Stomach (tissue), 8 donors: ENCODE measurements at regions not wholly inside any gene's neighbourhood (a gene's known extent, or its start where the extent isn't known, plus 50 kb on each side); places are given as distances from the start of the nearest gene placed in this dataset.

ENCODE experiments used
- DNase-seq, 2 donors: peaks; one replicate each; pipeline versions ENCODE4 v3.0.0 to v3.0.0-alpha.2; 2013 to 2019
- H3K27ac ChIP-seq, 5 donors: fragments of 200-600 bp in 4 of 5; sonication (generic) in 4 of 5; one replicate each; pipeline ENCODE4 v1.5.1; 2013 to 2019; ENCODE audit warnings: mild to moderate bottlenecking in 1 of 5, moderate library complexity in 1 of 5
- H3K27me3 ChIP-seq, 3 donors: fragments of 200-600 bp; sonication (generic); one replicate each; pipeline ENCODE4 v1.5.1; 2017 to 2019; ENCODE audit warnings: mixed run types in 1 of 3
- H3K36me3 ChIP-seq, 4 donors: fragments of 200-600 bp; sonication (generic); 1 replicate in 3 of 4; 2 replicates in 1 of 4; pipeline ENCODE4 v1.5.1; 2016 to 2019
- H3K4me1 ChIP-seq, 4 donors: fragments of 200-600 bp; sonication (generic); one replicate each; pipeline ENCODE4 v1.5.1; 2016 to 2019
- H3K4me3 ChIP-seq, 4 donors: fragments of 200-600 bp; sonication (generic) in 3 of 4; one replicate each; pipeline ENCODE4 v1.5.1; 2016 to 2019; ENCODE audit warnings: mild to moderate bottlenecking in 1 of 4
- H3K9me3 ChIP-seq, 4 donors: fragments of 200-600 bp; sonication (generic); one replicate each; pipeline ENCODE4 v1.5.1; 2016 to 2019
- EP300 ChIP-seq: sonication (generic); formaldehyde crosslinking; IDR thresholded peaks from one replicate; pipeline ENCODE4 v1.6.1; 2017; ENCODE audit warnings: antibody characterized with exemption
- POLR2A ChIP-seq, 4 donors: fragments of 450-650 bp; IDR thresholded peaks; one replicate each; pipeline ENCODE4 v1.6.1; 2016; ENCODE audit warnings: antibody characterized with exemption in 4 of 4, control low read depth in 2 of 4, mild to moderate bottlenecking in 1 of 4, moderate library complexity in 1 of 4
- POLR2AphosphoS5 ChIP-seq, 3 donors: sonication (generic); formaldehyde crosslinking; IDR thresholded peaks; one replicate each; pipeline ENCODE4 v1.6.1; 2016; ENCODE audit warnings: antibody characterized with exemption in 3 of 3
- WGBS, 5 donors: extraction: QIAGEN DNeasy Blood & Tissue Kit in 3 of 5; methylation state at CpG; one replicate each; pipeline versions ENCODE4 v1.1.5 to v1.1.7; 2013 to 2018; 5-methylcytosine and 5-hydroxymethylcytosine counted together
- intact Hi-C: fragments of 100-400 bp; cut with DNase I; formaldehyde crosslinking; loops from one replicate; pipeline ENCODE4 v1.15.1; 2023; ENCODE audit warnings: low total_unique reads
- TF ChIP-seq, protein P1 (sequence below), 7 experiments: fragments of 450-650 bp in 4 of 7; fragments of 200-600 bp in 3 of 7; sonication (generic) in 3 of 7; IDR thresholded peaks; one replicate each; pipeline ENCODE4 v1.5.1; 2016 to 2019; ENCODE audit warnings: antibody characterized with exemption in 7 of 7, control low read depth in 2 of 7, mild to moderate bottlenecking in 1 of 7
- donor health status: healthy with polysubstance abuse.
- donor health status: Bipolar disorder and iron deficiency.
- donor health status: healthy.

- Histone ChIP-seq H3K4me1 (peaks cover 6 to 32% (median 17%) of the 10 kb centered on the region in 4 donors), H3K9me3 (no peaks in the 10 kb centered on the region), H3K36me3 (no peaks in the 10 kb centered on the region), H3K27me3 (peaks cover 0 to 21% (median 16%) of the 10 kb centered on the region in 3 donors), H3K27ac (no peak overlapping the region), H3K4me3 (no peak overlapping the region)
- WGBS, 5 donors = 93 to 99% (median 96%) methylated on average over 4 of the region's 4 CpGs
- intact Hi-C loops = no loop called here
- TF ChIP-seq POLR2A (IDR thresholded peaks at IDR 0.05) = no peak
- no peak for TF ChIP-seq EP300
- TF ChIP-seq POLR2AphosphoS5 (IDR thresholded peaks at IDR 0.05) = no peak
- TF ChIP-seq, protein P1, sequence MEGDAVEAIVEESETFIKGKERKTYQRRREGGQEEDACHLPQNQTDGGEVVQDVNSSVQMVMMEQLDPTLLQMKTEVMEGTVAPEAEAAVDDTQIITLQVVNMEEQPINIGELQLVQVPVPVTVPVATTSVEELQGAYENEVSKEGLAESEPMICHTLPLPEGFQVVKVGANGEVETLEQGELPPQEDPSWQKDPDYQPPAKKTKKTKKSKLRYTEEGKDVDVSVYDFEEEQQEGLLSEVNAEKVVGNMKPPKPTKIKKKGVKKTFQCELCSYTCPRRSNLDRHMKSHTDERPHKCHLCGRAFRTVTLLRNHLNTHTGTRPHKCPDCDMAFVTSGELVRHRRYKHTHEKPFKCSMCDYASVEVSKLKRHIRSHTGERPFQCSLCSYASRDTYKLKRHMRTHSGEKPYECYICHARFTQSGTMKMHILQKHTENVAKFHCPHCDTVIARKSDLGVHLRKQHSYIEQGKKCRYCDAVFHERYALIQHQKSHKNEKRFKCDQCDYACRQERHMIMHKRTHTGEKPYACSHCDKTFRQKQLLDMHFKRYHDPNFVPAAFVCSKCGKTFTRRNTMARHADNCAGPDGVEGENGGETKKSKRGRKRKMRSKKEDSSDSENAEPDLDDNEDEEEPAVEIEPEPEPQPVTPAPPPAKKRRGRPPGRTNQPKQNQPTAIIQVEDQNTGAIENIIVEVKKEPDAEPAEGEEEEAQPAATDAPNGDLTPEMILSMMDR (IDR thresholded peaks at IDR 0.05) = no peak
- DNase-seq = peak in 1 of 2 donors; percentile 13
These were observed 164.1 kb upstream of the IRF2BP2 start for GRCh38 chr1:234773936-234774677.

GRCh38 chr1:234772345-234773147, 162.6 kb upstream of the IRF2BP2 start:
- peaks cover 0 to 13% (median under 1%) of the 10 kb centered on the region in 3 donors for H3K27me3 ChIP-seq

GRCh38 chr1:234771642-234772344, 161.8 kb upstream of the IRF2BP2 start:
- peaks cover 0 to 5% (median 0%) of the 10 kb centered on the region in 3 donors for H3K27me3 ChIP-seq
- H3K36me3 ChIP-seq = no peaks in the 10 kb centered on the region
- intact Hi-C loops = no loop called here
- no peak overlapping the region for H3K4me3 ChIP-seq
- DNase-seq = peak; percentile 16 to 50
- peak overlapping the region in 4 of 5 donors; percentile 64 to 73 (median 66) for H3K27ac ChIP-seq
- TF ChIP-seq POLR2A (IDR thresholded peaks at IDR 0.05) (no peak), POLR2AphosphoS5 (IDR thresholded peaks at IDR 0.05) (no peak), EP300 (no peak)
- TF ChIP-seq, protein P1 (IDR thresholded peaks at IDR 0.05) = no peak
- WGBS, 5 donors = 37 to 50% (median 48%) methylated on average over 10 of the region's 10 CpGs
- no peaks in the 10 kb centered on the region for H3K9me3 ChIP-seq
- peaks cover 6 to 27% (median 14%) of the 10 kb centered on the region in 4 donors for H3K4me1 ChIP-seq

More at GRCh38 chr1:234772345-234773147, 162.6 kb upstream of the IRF2BP2 start:
- Histone ChIP-seq H3K27ac (peak overlapping the region; percentile 53 to 73 (median 64)), H3K36me3 (no peaks in the 10 kb centered on the region), H3K4me3 (no peak overlapping the region), H3K4me1 (peaks cover 6 to 32% (median 14%) of the 10 kb centered on the region in 4 donors), H3K9me3 (no peaks in the 10 kb centered on the region)
- peak; percentile 65 to 89 for DNase-seq
- 35 to 54% (median 46%) methylated on average over 22 of the region's 22 CpGs for WGBS, 5 donors
- intact Hi-C loops = no loop called here
- TF ChIP-seq POLR2AphosphoS5 (IDR thresholded peaks at IDR 0.05) = peak in 2 of 3 donors; percentile 62 to 89
- TF ChIP-seq, protein P1 (IDR thresholded peaks at IDR 0.05) = no peak

DNA sequence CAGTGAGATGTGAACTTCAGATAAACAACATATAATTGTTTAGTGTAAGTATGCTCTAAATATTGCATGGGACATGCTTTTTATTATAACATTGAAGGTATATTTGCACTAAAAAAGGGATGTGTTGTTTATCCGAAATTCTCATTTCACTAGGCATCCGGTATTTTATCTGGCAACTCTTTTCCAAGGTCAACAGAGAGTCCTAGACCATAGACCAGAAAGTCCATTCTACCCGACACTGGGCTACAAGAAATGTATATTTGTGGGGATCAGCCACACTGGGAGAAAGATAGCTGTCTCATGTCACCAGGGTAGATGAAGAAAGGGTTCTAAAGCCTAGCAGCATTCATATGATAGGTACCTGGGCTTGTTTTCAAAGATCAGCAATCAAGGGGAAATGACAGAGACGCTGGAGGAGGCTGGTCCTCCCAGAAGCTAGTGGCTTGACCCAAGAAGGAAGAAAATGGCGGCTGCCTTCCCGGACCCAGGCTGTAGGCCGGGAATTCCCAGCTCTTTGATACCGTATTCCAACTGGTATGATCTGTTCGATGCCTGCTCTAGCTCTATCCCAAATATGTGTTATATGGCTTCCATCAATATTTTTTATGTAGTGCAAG, 161.1 kb upstream of the IRF2BP2 start:
- DNase-seq = no peak
- 90 to 97% (median 96%) methylated on average over 9 of the region's 9 CpGs for WGBS, 5 donors
- H3K27ac ChIP-seq = peak overlapping the region in 2 of 5 donors; percentile 68 to 73
- peaks cover 6 to 23% (median 14%) of the 10 kb centered on the region in 4 donors for H3K4me1 ChIP-seq
- intact Hi-C loops = no loop called here
- no peaks in the 10 kb centered on the region for H3K36me3 ChIP-seq
- H3K4me3 ChIP-seq = no peak overlapping the region
- no peak for TF ChIP-seq POLR2AphosphoS5 (IDR thresholded peaks at IDR 0.05)
- TF ChIP-seq, protein P1 (IDR thresholded peaks at IDR 0.05) = no peak
- TF ChIP-seq EP300 = no peak
- no peak for TF ChIP-seq POLR2A (IDR thresholded peaks at IDR 0.05)
- no peaks in the 10 kb centered on the region for H3K27me3 ChIP-seq
- no peaks in the 10 kb centered on the region for H3K9me3 ChIP-seq
